Stimulated activated memory B cell treated with anti-CD40 and anti-IgM and Interleukin-4, amounts not matched to agents 10 μg/mL and 1 μg/mL and 100 μg/mL, for 72 hours (primary cell): ENCODE measurements at regions not wholly inside any gene's neighbourhood (a gene's known extent, or its start where the extent isn't known, plus 50 kb on each side); places are given as distances from the start of the nearest gene placed in this dataset.

ENCODE experiments used
- ATAC-seq: fragments of 150-1000 bp; cut with Tn5 transposase; 2 replicates; pipeline ENCODE4 v1.10.0; 2021
- H3K27ac Mint-ChIP-seq: one replicate; pipeline ENCODE4 v1.8.0; 2022; ENCODE audit warnings: mild to moderate bottlenecking, mixed read lengths
- H3K27me3 Mint-ChIP-seq: one replicate; pipeline ENCODE4 v1.8.0; 2022; ENCODE audit warnings: mixed read lengths
- H3K36me3 Mint-ChIP-seq: one replicate; pipeline ENCODE4 v1.8.0; 2022; ENCODE audit warnings: mixed read lengths
- H3K4me1 Mint-ChIP-seq: one replicate; pipeline ENCODE4 v1.8.0; 2022; ENCODE audit warnings: mixed read lengths
- H3K4me3 Mint-ChIP-seq: one replicate; pipeline ENCODE4 v1.8.0; 2022; ENCODE audit warnings: mild to moderate bottlenecking, moderate library complexity, mixed read lengths
- H3K9me3 Mint-ChIP-seq: one replicate; pipeline ENCODE4 v1.8.0; 2022; ENCODE audit warnings: mixed read lengths

DNA sequence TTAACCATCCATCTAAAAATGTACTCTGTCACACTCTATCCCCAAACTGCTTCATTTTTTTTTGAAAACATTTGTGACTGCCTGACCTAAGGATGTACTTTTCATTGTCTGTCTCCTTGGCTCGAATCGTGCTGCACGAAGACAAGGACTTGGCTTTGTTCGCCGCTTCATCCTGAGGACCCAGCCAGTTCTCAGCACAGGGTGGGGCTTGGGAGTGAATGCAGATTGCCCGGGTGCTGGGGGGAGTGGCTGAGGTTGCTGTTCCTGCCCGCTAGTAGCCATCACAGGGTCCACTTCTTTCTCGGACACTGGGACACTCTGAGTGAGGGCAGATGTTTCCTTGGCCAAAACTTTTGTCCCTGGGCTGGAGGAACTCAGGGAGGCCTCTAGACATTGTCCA lies 70.1 kb upstream of the CLCN4 start:
- ATAC-seq: no peak
- peaks cover 36% of the 10 kb centered on the region for H3K4me1 Mint-ChIP-seq
- H3K36me3 Mint-ChIP-seq: peaks cover 30% of the 10 kb centered on the region
- H3K27ac Mint-ChIP-seq: peak overlapping the region; percentile 56
- no peaks in the 10 kb centered on the region for H3K27me3 Mint-ChIP-seq
- H3K4me3 Mint-ChIP-seq: no peak overlapping the region
- H3K9me3 Mint-ChIP-seq: no peaks in the 10 kb centered on the region

- no peak overlapping the region for H3K4me3 Mint-ChIP-seq
- no peaks in the 10 kb centered on the region for H3K9me3 Mint-ChIP-seq
- peak overlapping the region; percentile 56 for H3K27ac Mint-ChIP-seq
- H3K27me3 Mint-ChIP-seq: no peaks in the 10 kb centered on the region
- peaks cover 33% of the 10 kb centered on the region for H3K36me3 Mint-ChIP-seq
- peaks cover 36% of the 10 kb centered on the region for H3K4me1 Mint-ChIP-seq
- no peak for ATAC-seq
These were observed 69.4 kb upstream of the CLCN4 start for GRCh38 chrX:10087391-10087790.

DNA sequence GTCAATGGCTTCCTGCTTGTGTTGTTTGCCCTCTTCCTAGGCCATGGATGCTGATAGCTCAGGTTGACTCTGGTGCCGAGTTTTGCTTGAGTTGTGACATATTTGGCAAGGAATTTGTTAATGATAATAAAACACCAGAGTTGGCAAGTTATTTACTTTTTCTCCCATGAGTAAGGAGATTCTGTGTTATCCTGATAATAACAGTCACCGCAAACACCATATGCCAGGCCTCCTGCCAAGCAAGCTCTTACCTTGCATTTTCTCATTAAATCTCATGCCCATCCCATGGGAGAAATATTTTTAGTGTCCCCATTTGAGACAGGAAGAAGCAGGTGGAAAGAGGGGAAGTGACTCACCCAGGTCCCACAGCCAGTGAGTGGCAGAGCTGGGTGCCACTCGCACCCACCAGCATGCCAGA lies 67.4 kb upstream of the CLCN4 start:
- Mint-ChIP-seq H3K27ac (no peak overlapping the region), H3K36me3 (peaks cover 30% of the 10 kb centered on the region), H3K4me3 (no peak overlapping the region), H3K4me1 (peaks cover 22% of the 10 kb centered on the region), H3K9me3 (no peaks in the 10 kb centered on the region), H3K27me3 (no peaks in the 10 kb centered on the region)
- ATAC-seq: no peak

GRCh38 chrX:10090319-10090718 lies 66.5 kb upstream of the CLCN4 start:
- Mint-ChIP-seq H3K36me3 (peaks cover 26% of the 10 kb centered on the region), H3K27me3 (no peaks in the 10 kb centered on the region), H3K27ac (no peak overlapping the region), H3K4me3 (no peak overlapping the region), H3K9me3 (no peaks in the 10 kb centered on the region), H3K4me1 (peaks cover 17% of the 10 kb centered on the region)
- ATAC-seq: no peak

- Mint-ChIP-seq H3K9me3 (no peaks in the 10 kb centered on the region), H3K36me3 (peaks cover 33% of the 10 kb centered on the region), H3K4me3 (no peak overlapping the region), H3K4me1 (peaks cover 32% of the 10 kb centered on the region), H3K27ac (no peak overlapping the region), H3K27me3 (no peaks in the 10 kb centered on the region)
- ATAC-seq: no peak
These were observed 61.5 kb upstream of the CLCN4 start for GRCh38 chrX:10095246-10095645.

GRCh38 chrX:10095698-10096432 lies 60.9 kb upstream of the CLCN4 start:
- peaks cover 32% of the 10 kb centered on the region for H3K4me1 Mint-ChIP-seq
- H3K9me3 Mint-ChIP-seq: no peaks in the 10 kb centered on the region
- H3K36me3 Mint-ChIP-seq: peaks cover 32% of the 10 kb centered on the region
- H3K27me3 Mint-ChIP-seq: no peaks in the 10 kb centered on the region
- H3K4me3 Mint-ChIP-seq: no peak overlapping the region
- H3K27ac Mint-ChIP-seq: peak overlapping the region; percentile 72
- ATAC-seq: no peak

DNA sequence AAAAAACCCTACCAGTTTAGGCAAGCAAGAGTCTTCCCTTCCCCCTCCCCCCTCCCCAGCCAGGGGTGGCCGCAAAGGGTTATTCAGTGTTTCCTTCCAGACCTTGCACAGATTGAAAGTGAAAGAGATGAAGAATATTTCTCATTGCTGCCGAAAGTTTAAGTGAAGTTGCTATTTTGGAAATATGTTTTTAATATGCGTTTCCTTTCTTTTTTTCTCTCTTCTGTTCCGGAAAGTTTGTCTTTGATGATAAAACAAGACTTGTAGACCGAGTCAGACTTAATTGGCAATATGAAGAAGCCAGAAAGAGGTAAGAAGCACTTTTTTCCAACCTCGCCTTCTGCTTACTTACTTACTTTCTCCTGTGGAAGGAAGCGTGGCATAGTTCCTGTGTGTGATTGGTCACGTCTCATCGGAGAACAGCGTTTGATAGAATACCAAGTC lies 58.5 kb upstream of the CLCN4 start:
- H3K36me3 Mint-ChIP-seq: peaks cover 36% of the 10 kb centered on the region
- H3K4me3 Mint-ChIP-seq: peak overlapping the region; percentile 82
- peak; percentile 92 for ATAC-seq

DNA sequence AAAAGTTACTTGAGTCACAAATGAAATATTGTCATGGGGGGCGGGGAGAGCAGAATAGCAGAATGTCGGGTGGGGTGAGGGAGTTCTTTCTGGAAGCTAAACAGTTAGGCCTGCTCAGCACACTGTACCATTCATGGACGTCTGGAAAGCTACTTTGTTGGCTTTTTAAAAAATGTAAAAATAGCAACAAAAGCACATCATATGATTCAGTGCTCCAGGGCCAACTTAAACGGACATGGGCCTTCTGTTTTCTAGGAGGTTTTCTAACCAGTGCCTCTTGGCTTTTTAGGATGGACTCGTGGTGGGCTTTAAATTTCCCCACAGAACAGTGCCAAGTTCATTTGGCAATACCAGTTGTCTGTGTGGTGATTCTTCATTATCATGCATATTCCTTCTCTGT lies 57.4 kb upstream of the CLCN4 start:
- Mint-ChIP-seq H3K36me3 (peaks cover 41% of the 10 kb centered on the region), H3K4me1 (peaks cover 42% of the 10 kb centered on the region), H3K4me3 (peak overlapping the region; percentile 82), H3K27me3 (no peaks in the 10 kb centered on the region), H3K27ac (peak overlapping the region; percentile 96), H3K9me3 (no peaks in the 10 kb centered on the region)
- ATAC-seq: no peak

More for the DNA sequence above, 58.5 kb upstream of the CLCN4 start:
- Mint-ChIP-seq H3K9me3 (no peaks in the 10 kb centered on the region), H3K27me3 (no peaks in the 10 kb centered on the region), H3K27ac (peak overlapping the region; percentile 96), H3K4me1 (peaks cover 42% of the 10 kb centered on the region)

- peaks cover 47% of the 10 kb centered on the region for H3K4me1 Mint-ChIP-seq
- H3K27ac Mint-ChIP-seq: peak overlapping the region; percentile 79
- no peak for ATAC-seq
These were observed 55.5 kb upstream of the CLCN4 start for GRCh38 chrX:10101269-10101668.

GRCh38 chrX:10102046-10102704 lies 54.6 kb upstream of the CLCN4 start:
- Mint-ChIP-seq H3K9me3 (no peaks in the 10 kb centered on the region), H3K27me3 (no peaks in the 10 kb centered on the region), H3K4me1 (peaks cover 49% of the 10 kb centered on the region), H3K4me3 (no peak overlapping the region), H3K27ac (peak overlapping the region; percentile 79), H3K36me3 (peaks cover 30% of the 10 kb centered on the region)
- no peak for ATAC-seq

More at GRCh38 chrX:10101269-10101668, 55.5 kb upstream of the CLCN4 start:
- H3K27me3 Mint-ChIP-seq: no peaks in the 10 kb centered on the region
- no peak overlapping the region for H3K4me3 Mint-ChIP-seq
- no peaks in the 10 kb centered on the region for H3K9me3 Mint-ChIP-seq
- peaks cover 34% of the 10 kb centered on the region for H3K36me3 Mint-ChIP-seq

GRCh38 chrX:10103023-10103422 lies 53.8 kb upstream of the CLCN4 start:
- no peak overlapping the region for H3K27ac Mint-ChIP-seq
- ATAC-seq: no peak
- no peaks in the 10 kb centered on the region for H3K9me3 Mint-ChIP-seq
- peaks cover 30% of the 10 kb centered on the region for H3K36me3 Mint-ChIP-seq
- no peaks in the 10 kb centered on the region for H3K27me3 Mint-ChIP-seq
- H3K4me3 Mint-ChIP-seq: no peak overlapping the region
- peaks cover 51% of the 10 kb centered on the region for H3K4me1 Mint-ChIP-seq

- H3K9me3 Mint-ChIP-seq: no peaks in the 10 kb centered on the region
- H3K27ac Mint-ChIP-seq: peak overlapping the region; percentile 93
- H3K27me3 Mint-ChIP-seq: no peaks in the 10 kb centered on the region
- H3K4me3 Mint-ChIP-seq: peak overlapping the region; percentile 11
- H3K36me3 Mint-ChIP-seq: peaks cover 28% of the 10 kb centered on the region
- peak; percentile 47 for ATAC-seq
- H3K4me1 Mint-ChIP-seq: peaks cover 51% of the 10 kb centered on the region
These were observed 51.7 kb upstream of the CLCN4 start for GRCh38 chrX:10104958-10105658.

DNA sequence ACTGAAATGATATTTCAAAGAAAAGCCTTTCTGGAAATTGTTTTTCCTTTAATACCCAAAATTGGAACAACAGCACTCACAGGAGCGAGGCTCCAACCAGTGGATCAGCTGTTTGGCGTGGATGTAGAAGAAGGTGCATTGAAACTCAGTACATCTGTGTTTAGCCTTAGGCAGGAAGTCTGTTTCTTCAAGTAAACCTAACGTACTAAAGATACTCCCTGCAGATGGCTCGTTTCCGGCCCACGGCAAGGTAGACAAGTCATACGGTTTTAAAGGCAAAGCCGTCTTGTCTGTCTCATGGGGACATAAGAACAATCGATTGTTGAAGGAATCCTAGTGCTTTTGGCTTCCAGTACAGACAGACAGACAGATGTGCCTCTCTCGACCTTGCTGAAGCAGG lies 50.0 kb upstream of the CLCN4 start:
- H3K27me3 Mint-ChIP-seq: no peaks in the 10 kb centered on the region
- H3K27ac Mint-ChIP-seq: peak overlapping the region; percentile 93
- ATAC-seq: no peak

More for the DNA sequence above, 50.0 kb upstream of the CLCN4 start:
- no peak overlapping the region for H3K4me3 Mint-ChIP-seq
- no peaks in the 10 kb centered on the region for H3K9me3 Mint-ChIP-seq
- peaks cover 61% of the 10 kb centered on the region for H3K4me1 Mint-ChIP-seq
- H3K36me3 Mint-ChIP-seq: peaks cover 24% of the 10 kb centered on the region
